Muscle layer of colon (tissue), 2 donors: ENCODE measurements at regions not wholly inside any gene's neighbourhood (a gene's known extent, or its start where the extent isn't known, plus 50 kb on each side); places are given as distances from the start of the nearest gene placed in this dataset.
"Not testable (repeated sequence)": the region's sequence is repeated elsewhere in the genome, so short reads cannot be mapped to it uniquely, and the experiment has no call there.

Experiments used
- H3K27ac ChIP-seq: one replicate; pipeline ENCODE4 v1.7.0; 2013; ENCODE audit warnings: low read depth, mild to moderate bottlenecking, low read length, moderate library complexity
- H3K27me3 ChIP-seq, 2 donors: one replicate each; pipeline ENCODE4 v1.7.0; 2013; ENCODE audit warnings: low read length in 2 of 2, mild to moderate bottlenecking in 2 of 2; ENCODE audit not compliant: insufficient read depth in 2 of 2, control insufficient read depth in 1 of 2
- H3K36me3 ChIP-seq: one replicate; pipeline ENCODE4 v1.7.0; 2013; ENCODE audit warnings: mild to moderate bottlenecking, low read length; ENCODE audit not compliant: insufficient read depth
- H3K4me1 ChIP-seq: one replicate; pipeline ENCODE4 v1.7.0; 2013; ENCODE audit warnings: mild to moderate bottlenecking, low read length; ENCODE audit not compliant: insufficient read depth
- H3K4me3 ChIP-seq, 2 donors: one replicate each; pipeline ENCODE4 v1.7.0; 2013; ENCODE audit warnings: low read length in 2 of 2, low read depth in 1 of 2, mild to moderate bottlenecking in 1 of 2, moderate library complexity in 1 of 2
- H3K9ac ChIP-seq: one replicate; pipeline ENCODE4 v1.7.0; 2013; ENCODE audit warnings: low read length
- H3K9me3 ChIP-seq: one replicate; pipeline ENCODE4 v1.7.0; 2013; ENCODE audit warnings: mild to moderate bottlenecking, low read length
- donor health status: abdominal sarcoma.
- donor health status: Adenocarcinoma of cecum.

- Histone ChIP-seq H3K27me3 (no peaks in the 10 kb centered on the region), H3K4me1 (no peaks in the 10 kb centered on the region), H3K9me3 (no peaks in the 10 kb centered on the region), H3K4me3 (no peak overlapping the region), H3K36me3 (no peaks in the 10 kb centered on the region), H3K9ac (no peak overlapping the region), H3K27ac (no peak overlapping the region)
Observed at GRCh38 chr4:135949931-135950330, 1582.4 kb downstream of the PCDH18 start.

DNA sequence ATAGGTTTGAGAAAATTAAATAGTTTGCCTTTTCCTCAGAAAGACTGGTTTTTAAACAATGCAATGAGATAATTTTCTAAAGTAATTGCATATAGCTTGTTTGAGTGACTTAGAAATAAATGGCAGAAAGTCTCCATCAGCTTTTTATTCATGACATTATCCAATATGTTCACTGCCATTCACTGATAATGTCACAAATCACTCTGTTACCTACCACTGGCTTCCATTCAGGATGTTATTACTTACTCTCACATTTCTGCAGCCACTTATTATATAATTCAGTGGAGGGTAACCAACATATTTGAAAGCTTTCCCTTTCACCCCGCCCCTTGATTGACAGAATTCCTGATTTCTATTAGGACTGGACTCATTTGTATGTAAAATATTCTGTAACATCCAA lies 1583.5 kb downstream of the PCDH18 start:
- Histone ChIP-seq H3K4me3 (no peak overlapping the region), H3K9ac (no peak overlapping the region), H3K27ac (no peak overlapping the region), H3K9me3 (no peaks in the 10 kb centered on the region), H3K27me3 (no peaks in the 10 kb centered on the region), H3K36me3 (no peaks in the 10 kb centered on the region), H3K4me1 (no peaks in the 10 kb centered on the region)

GRCh38 chr4:135941671-135942070 lies 1590.6 kb downstream of the PCDH18 start:
- Histone ChIP-seq H3K36me3 (no peaks in the 10 kb centered on the region), H3K4me1 (no peaks in the 10 kb centered on the region), H3K4me3 (no peak overlapping the region), H3K9ac (no peak overlapping the region), H3K9me3 (no peaks in the 10 kb centered on the region), H3K27ac (no peak overlapping the region), H3K27me3 (no peaks in the 10 kb centered on the region)

DNA sequence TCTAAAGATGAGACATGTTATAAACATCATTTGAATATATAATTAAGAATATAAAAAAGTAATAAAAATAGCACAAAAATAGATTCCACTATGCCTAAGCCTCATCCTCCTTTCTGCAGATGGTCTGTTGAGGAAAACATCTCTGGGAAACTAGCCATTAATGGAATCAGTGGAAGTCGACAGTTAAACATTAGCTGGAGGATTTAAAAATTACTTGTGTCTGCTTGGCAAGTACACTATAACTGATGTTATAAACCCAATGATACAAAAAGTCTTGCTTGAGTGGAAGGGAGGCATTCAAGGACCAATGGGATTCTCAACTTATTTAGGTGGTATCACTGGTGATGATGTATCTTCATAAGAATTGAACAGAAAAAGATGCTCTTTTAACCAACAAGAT lies 1598.3 kb downstream of the PCDH18 start:
- H3K4me3 ChIP-seq, result no peak overlapping the region
- no peaks in the 10 kb centered on the region for H3K36me3 ChIP-seq
- no peak overlapping the region for H3K27ac ChIP-seq
- no peaks in the 10 kb centered on the region for H3K4me1 ChIP-seq
- H3K27me3 ChIP-seq, result no peaks in the 10 kb centered on the region
- H3K9me3 ChIP-seq, result no peaks in the 10 kb centered on the region
- no peak overlapping the region for H3K9ac ChIP-seq

- no peak overlapping the region for H3K27ac ChIP-seq
- no peaks in the 10 kb centered on the region for H3K9me3 ChIP-seq
- H3K4me1 ChIP-seq, result no peaks in the 10 kb centered on the region
- no peaks in the 10 kb centered on the region for H3K36me3 ChIP-seq
- H3K27me3 ChIP-seq, result no peaks in the 10 kb centered on the region
- no peak overlapping the region for H3K4me3 ChIP-seq
- H3K9ac ChIP-seq, result no peak overlapping the region
Observed at GRCh38 chr4:135927651-135928050, 1604.6 kb downstream of the PCDH18 start.

- no peak overlapping the region for H3K27ac ChIP-seq
- no peaks in the 10 kb centered on the region for H3K9me3 ChIP-seq
- no peaks in the 10 kb centered on the region for H3K36me3 ChIP-seq
- H3K9ac ChIP-seq, result no peak overlapping the region
- no peak overlapping the region for H3K4me3 ChIP-seq
- no peaks in the 10 kb centered on the region for H3K4me1 ChIP-seq
- no peaks in the 10 kb centered on the region for H3K27me3 ChIP-seq
Observed at GRCh38 chr4:135921081-135921480, 1611.2 kb downstream of the PCDH18 start.

DNA sequence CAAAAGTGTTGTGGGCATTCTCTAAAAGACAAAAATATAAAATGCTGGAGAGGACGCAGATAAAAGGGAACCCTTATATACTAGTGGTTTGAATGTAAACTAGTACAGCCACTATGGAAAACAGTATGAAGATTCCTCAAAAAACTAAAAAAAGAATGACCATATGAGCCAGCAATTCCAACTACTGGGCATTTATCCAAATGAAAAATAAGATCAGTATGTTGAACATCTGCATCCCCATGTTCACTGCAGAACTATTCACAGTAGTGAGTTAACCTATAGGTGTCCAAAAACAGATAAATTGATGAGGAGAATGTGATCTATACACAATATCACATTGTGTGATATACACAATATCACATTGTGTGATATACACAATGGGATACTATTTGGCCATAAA lies 1615.3 kb downstream of the PCDH18 start:
- H3K4me1 ChIP-seq, result no peaks in the 10 kb centered on the region
- no peaks in the 10 kb centered on the region for H3K9me3 ChIP-seq
- H3K4me3 ChIP-seq, result no peak overlapping the region
- H3K27me3 ChIP-seq, result no peaks in the 10 kb centered on the region
- H3K27ac ChIP-seq, result no peak overlapping the region
- no peak overlapping the region for H3K9ac ChIP-seq
- no peaks in the 10 kb centered on the region for H3K36me3 ChIP-seq

DNA sequence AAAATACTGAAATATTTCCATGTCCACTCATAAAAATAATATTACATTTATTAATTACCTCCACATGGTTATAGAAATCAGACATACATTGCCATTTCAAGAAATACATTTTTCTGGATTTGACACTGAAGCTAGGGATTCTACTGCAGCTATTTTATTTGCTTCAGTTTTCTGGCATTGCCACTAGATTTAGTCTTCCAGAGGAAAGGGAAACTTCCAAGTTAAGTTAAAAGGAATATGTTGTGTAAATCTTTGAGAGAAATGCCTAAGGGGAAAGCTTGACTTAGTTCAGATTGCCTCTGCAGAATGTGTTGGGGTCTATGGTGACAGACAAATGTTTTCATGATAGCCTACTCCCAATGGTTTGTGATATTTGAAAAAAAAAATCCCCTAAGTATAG lies 1631.3 kb downstream of the PCDH18 start:
- H3K9me3 ChIP-seq, result no peaks in the 10 kb centered on the region
- no peak overlapping the region for H3K27ac ChIP-seq
- no peak overlapping the region for H3K4me3 ChIP-seq
- no peak overlapping the region for H3K9ac ChIP-seq
- H3K4me1 ChIP-seq, result no peaks in the 10 kb centered on the region
- no peaks in the 10 kb centered on the region for H3K27me3 ChIP-seq
- H3K36me3 ChIP-seq, result no peaks in the 10 kb centered on the region

- not testable (repeated sequence) for H3K27ac ChIP-seq, H3K36me3 ChIP-seq, H3K27me3 ChIP-seq, H3K4me1 ChIP-seq, H3K9me3 ChIP-seq, H3K4me3 ChIP-seq, H3K9ac ChIP-seq
Observed at GRCh38 chr4:135864304-135864703, 1662.7 kb upstream of the PABPC4L start.

DNA sequence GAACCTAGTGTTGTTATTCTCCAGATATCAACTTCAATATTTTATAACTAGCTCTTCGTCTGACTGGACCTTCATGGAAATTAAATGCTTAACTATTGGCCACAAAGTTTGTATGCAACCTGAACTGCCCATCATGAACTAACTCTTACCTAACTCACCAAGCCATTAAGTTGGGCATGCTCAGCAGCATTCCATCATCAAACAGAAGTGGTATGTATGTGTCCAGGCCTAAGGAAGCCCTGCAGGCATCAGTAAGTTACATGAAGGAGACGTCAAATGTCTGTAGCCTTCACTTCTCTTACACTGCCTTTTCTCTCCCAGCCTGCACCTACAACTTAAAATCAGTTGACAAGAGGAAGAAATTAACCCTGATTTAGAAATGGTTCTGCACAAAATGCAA lies 1639.2 kb upstream of the PABPC4L start:
- H3K27me3 ChIP-seq, result no peaks in the 10 kb centered on the region
- H3K4me1 ChIP-seq, result no peaks in the 10 kb centered on the region
- no peaks in the 10 kb centered on the region for H3K36me3 ChIP-seq
- no peak overlapping the region for H3K27ac ChIP-seq
- no peak overlapping the region for H3K9ac ChIP-seq
- no peaks in the 10 kb centered on the region for H3K9me3 ChIP-seq
- H3K4me3 ChIP-seq, result no peak overlapping the region

DNA sequence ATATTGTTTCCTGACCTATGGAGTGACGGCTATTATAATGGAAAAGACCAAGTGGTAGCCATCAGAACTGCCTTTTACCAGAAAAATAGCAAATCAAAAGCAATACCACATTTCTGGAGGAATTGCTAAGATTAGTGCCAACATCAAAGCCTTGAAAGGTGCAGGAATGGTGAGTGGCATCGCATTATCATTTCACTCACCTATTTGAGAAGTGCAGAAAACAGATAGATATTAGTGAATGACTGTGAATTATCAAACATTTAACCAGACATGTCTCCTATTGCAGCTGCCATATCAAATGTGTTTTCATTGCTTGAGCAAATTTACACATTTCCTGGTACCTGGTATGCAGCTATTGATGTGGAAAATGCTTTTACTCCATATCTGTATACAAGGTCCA lies 1638.1 kb upstream of the PABPC4L start:
- Histone ChIP-seq H3K36me3 (no peaks in the 10 kb centered on the region), H3K4me3 (no peak overlapping the region), H3K9me3 (no peaks in the 10 kb centered on the region), H3K9ac (no peak overlapping the region), H3K4me1 (no peaks in the 10 kb centered on the region), H3K27me3 (no peaks in the 10 kb centered on the region), H3K27ac (no peak overlapping the region)

GRCh38 chr4:135838889-135839288 lies 1637.3 kb upstream of the PABPC4L start:
- Histone ChIP-seq H3K36me3 (no peaks in the 10 kb centered on the region), H3K9ac (no peak overlapping the region), H3K4me3 (no peak overlapping the region), H3K4me1 (no peaks in the 10 kb centered on the region), H3K27me3 (no peaks in the 10 kb centered on the region), H3K9me3 (no peaks in the 10 kb centered on the region), H3K27ac (no peak overlapping the region)
